ENCODE measurements at regions not wholly inside any gene's neighbourhood (a gene's known extent, or its start where the extent isn't known, plus 50 kb on each side); places are given as distances from the start of the nearest gene placed in this dataset.
A peak's percentile ranks its signal among the peaks of the same experiment; 100 is the strongest.

- Histone ChIP-seq H3K79me2 (no peaks in the 10 kb centered on the region), H2AFZ (no peak overlapping the region), H3K4me3 (no peak overlapping the region), H3K27ac (no peak overlapping the region), H3K27me3 (no peaks in the 10 kb centered on the region), H3K4me2 (no peak overlapping the region), H3K9me3 (ENCODE audit: low read depth) (no peaks in the 10 kb centered on the region), H3K4me1 (ENCODE audit: insufficient read depth) (peaks cover 21% of the 10 kb centered on the region), H3K9me2 (replicated peaks; ENCODE audit: insufficient read depth) (no peaks in the 10 kb centered on the region), H3K36me3 (replicated peaks; ENCODE audit: insufficient read depth, low read depth) (no peaks in the 10 kb centered on the region), H4K20me1 (ENCODE audit: insufficient read depth, poor library complexity, severe bottlenecking) (no peaks in the 10 kb centered on the region)
- WGBS (ENCODE audit: low lambda C conversion rate, missing lambda C conversion rate): 79% methylated on average over 4 of the region's 4 CpGs
- TF ChIP-seq EZH2 (IDR thresholded peaks at IDR 0.05; ENCODE audit: borderline replicate concordance) (no peak), EZH2phosphoT487 (IDR thresholded peaks at IDR 0.05; ENCODE audit: low read depth, severe bottlenecking, unreplicated experiment) (no peak), CTCF (IDR thresholded peaks at IDR 0.05; ENCODE audit: poor library complexity) (no peak)
- DNase-seq (ENCODE audit: low spot score): no peak
Observed at GRCh38 chr2:217654168-217654567, 348.6 kb downstream of the TNS1 start.

GRCh38 chr2:217652761-217653639 lies 349.8 kb downstream of the TNS1 start:
- no peak overlapping the region for H3K4me3 ChIP-seq
- peak overlapping the region; percentile 66 for H3K27ac ChIP-seq
- peak; percentile 76 for DNase-seq (ENCODE audit: low spot score)
- no peaks in the 10 kb centered on the region for H3K9me2 ChIP-seq (replicated peaks; ENCODE audit: insufficient read depth)
- H3K79me2 ChIP-seq: no peaks in the 10 kb centered on the region
- no peaks in the 10 kb centered on the region for H3K27me3 ChIP-seq
- H3K9me3 ChIP-seq (ENCODE audit: low read depth): no peaks in the 10 kb centered on the region
- H4K20me1 ChIP-seq (ENCODE audit: insufficient read depth, poor library complexity, severe bottlenecking): no peaks in the 10 kb centered on the region
- TF ChIP-seq CTCF (IDR thresholded peaks at IDR 0.05; ENCODE audit: poor library complexity): peak; percentile 4
- TF ChIP-seq EZH2phosphoT487 (IDR thresholded peaks at IDR 0.05; ENCODE audit: low read depth, severe bottlenecking, unreplicated experiment): no peak
- no peak overlapping the region for H3K4me2 ChIP-seq
- no peak overlapping the region for H2AFZ ChIP-seq
- no peaks in the 10 kb centered on the region for H3K36me3 ChIP-seq (replicated peaks; ENCODE audit: insufficient read depth, low read depth)
- WGBS (ENCODE audit: low lambda C conversion rate, missing lambda C conversion rate): 38% methylated on average over 7 of the region's 7 CpGs
- H3K4me1 ChIP-seq (ENCODE audit: insufficient read depth): peaks cover 21% of the 10 kb centered on the region

- H3K9me3 ChIP-seq (ENCODE audit: low read depth): no peaks in the 10 kb centered on the region
- peaks cover 26% of the 10 kb centered on the region for H3K4me1 ChIP-seq (ENCODE audit: insufficient read depth)
- DNase-seq (ENCODE audit: low spot score): peak; percentile 88
- no peak overlapping the region for H2AFZ ChIP-seq
- WGBS (ENCODE audit: low lambda C conversion rate, missing lambda C conversion rate): 66% methylated on average over 9 of the region's 9 CpGs
- H3K27ac ChIP-seq: peak overlapping the region; percentile 13
- peak; percentile 76 for TF ChIP-seq CTCF (IDR thresholded peaks at IDR 0.05; ENCODE audit: poor library complexity)
- TF ChIP-seq EZH2phosphoT487 (IDR thresholded peaks at IDR 0.05; ENCODE audit: low read depth, severe bottlenecking, unreplicated experiment): no peak
- H3K27me3 ChIP-seq: no peaks in the 10 kb centered on the region
- H3K36me3 ChIP-seq (replicated peaks; ENCODE audit: insufficient read depth, low read depth): no peaks in the 10 kb centered on the region
- H4K20me1 ChIP-seq (ENCODE audit: insufficient read depth, poor library complexity, severe bottlenecking): no peaks in the 10 kb centered on the region
- H3K4me2 ChIP-seq: peak overlapping the region; percentile 30
- H3K9me2 ChIP-seq (replicated peaks; ENCODE audit: insufficient read depth): no peaks in the 10 kb centered on the region
- H3K79me2 ChIP-seq: no peaks in the 10 kb centered on the region
- no peak overlapping the region for H3K4me3 ChIP-seq
Observed at GRCh38 chr2:217650716-217651360, 352.0 kb downstream of the TNS1 start.
